GM23338 (cell line): ENCODE measurements at regions not wholly inside any gene's neighbourhood (a gene's known extent, or its start where the extent isn't known, plus 50 kb on each side); places are given as distances from the start of the nearest gene placed in this dataset.

Experiments
- ATAC-seq: fragments of 200-7000 bp; cut with Tn5 transposase; 3 replicates; pipeline ENCODE4 v1.9.1; 2020
- DNase-seq: peaks from one replicate; pipeline ENCODE4 v3.0.0-alpha.2; 2015; ENCODE audit warnings: low spot score
- H2AFZ ChIP-seq: fragments of 200-600 bp; sonication (generic); 2 replicates; pipeline ENCODE4 v1.8.0; 2016; ENCODE audit warnings: antibody characterized with exemption, mild to moderate bottlenecking, moderate library complexity
- H3F3A ChIP-seq: fragments of 200-600 bp; sonication (generic); replicated peaks from 2 replicates; pipeline ENCODE4 v1.8.0; 2017; ENCODE audit warnings: antibody characterized with exemption, mixed run types, low read depth
- H3K27ac ChIP-seq: fragments of 200-600 bp; sonication (generic); 2 replicates; pipeline ENCODE4 v1.6.1; 2016; ENCODE audit warnings: low read depth
- H3K27me3 ChIP-seq: fragments of 200-600 bp; sonication (generic); 2 replicates; pipeline ENCODE4 v1.8.0; 2016; ENCODE audit warnings: mild to moderate bottlenecking, mixed run types, moderate library complexity; ENCODE audit not compliant: insufficient read depth
- H3K36me3 ChIP-seq: fragments of 200-600 bp; sonication (generic); 2 replicates; pipeline ENCODE4 v1.8.0; 2016; ENCODE audit warnings: mild to moderate bottlenecking; ENCODE audit not compliant: insufficient read depth
- H3K4me1 ChIP-seq: fragments of 200-600 bp; sonication (generic); 2 replicates; pipeline ENCODE4 v1.8.0; 2016; ENCODE audit warnings: mild to moderate bottlenecking, moderate library complexity; ENCODE audit not compliant: insufficient read depth
- H3K4me2 ChIP-seq: fragments of 200-600 bp; sonication (generic); 2 replicates; pipeline ENCODE4 v1.7.1; 2017; ENCODE audit warnings: mixed run types
- H3K4me3 ChIP-seq: fragments of 200-600 bp; sonication (generic); 2 replicates; pipeline ENCODE4 v1.6.1; 2016; ENCODE audit warnings: mixed run types
- H3K79me2 ChIP-seq: fragments of 200-600 bp; sonication (generic); replicated peaks from 2 replicates; pipeline ENCODE4 v1.8.0; 2017; ENCODE audit warnings: mild to moderate bottlenecking; ENCODE audit not compliant: insufficient read depth
- H3K9me2 ChIP-seq: fragments of 200-600 bp; sonication (generic); 2 replicates; pipeline ENCODE4 v1.8.0; 2017; ENCODE audit not compliant: insufficient read depth
- H4K20me1 ChIP-seq: fragments of 200-600 bp; sonication (generic); replicated peaks from 2 replicates; pipeline ENCODE4 v1.8.0; 2017; ENCODE audit warnings: mild to moderate bottlenecking; ENCODE audit not compliant: insufficient read depth
- H3K27ac Mint-ChIP-seq: 2 replicates; pipeline ENCODE4 v1.8.0; 2020; ENCODE audit warnings: inconsistent platforms, mild to moderate bottlenecking, moderate library complexity, mixed read lengths
- H3K27me3 Mint-ChIP-seq: 3 replicates; pipeline ENCODE4 v1.8.0; 2022; ENCODE audit warnings: low read depth, mild to moderate bottlenecking, moderate library complexity, mixed read lengths, inconsistent platforms; ENCODE audit not compliant: insufficient read depth, poor library complexity
- H3K36me3 Mint-ChIP-seq: 3 replicates; pipeline ENCODE4 v1.8.0; 2021; ENCODE audit warnings: low read depth, mild to moderate bottlenecking, inconsistent platforms, moderate library complexity, mixed read lengths
- H3K4me1 Mint-ChIP-seq: 3 replicates; pipeline ENCODE4 v1.8.0; 2020; ENCODE audit warnings: mild to moderate bottlenecking, inconsistent platforms, mixed read lengths
- H3K4me3 Mint-ChIP-seq: 3 replicates; pipeline ENCODE4 v1.8.0; 2021; ENCODE audit warnings: moderate library complexity, mild to moderate bottlenecking, inconsistent platforms, mixed read lengths
- H3K9me3 Mint-ChIP-seq: 3 replicates; pipeline ENCODE4 v1.8.0; 2020; ENCODE audit warnings: moderate library complexity, mild to moderate bottlenecking, inconsistent platforms, mixed read lengths
- CREB1 ChIP-seq: fragments of 250-450 bp; sonication (Bioruptor Pico); IDR thresholded peaks from 2 replicates; pipeline ENCODE4 v1.5.0; 2020; ENCODE audit warnings: low read depth, mild to moderate bottlenecking, moderate library complexity
- ETS1 ChIP-seq: IDR thresholded peaks from 2 replicates; pipeline ENCODE4 v1.6.1; 2016; ENCODE audit warnings: antibody characterized with exemption
- EZH2 ChIP-seq: fragments of 200-600 bp; sonication (generic); IDR thresholded peaks from one replicate; pipeline ENCODE4 v1.8.0; 2017; ENCODE audit warnings: antibody characterized with exemption, mild to moderate bottlenecking, low read depth; ENCODE audit not compliant: unreplicated experiment
- EZH2phosphoT487 ChIP-seq: fragments of 200-600 bp; sonication (generic); IDR thresholded peaks from one replicate; pipeline ENCODE4 v1.8.1; 2018; ENCODE audit warnings: antibody characterized with exemption; ENCODE audit not compliant: unreplicated experiment
- JUNB ChIP-seq: IDR thresholded peaks from one replicate; pipeline ENCODE4 v1.6.1; 2016; ENCODE audit warnings: antibody characterized with exemption; ENCODE audit not compliant: unreplicated experiment
- REST ChIP-seq: IDR thresholded peaks from one replicate; pipeline ENCODE4 v1.6.1; 2018; ENCODE audit warnings: antibody characterized with exemption; ENCODE audit not compliant: unreplicated experiment
- STAT1 ChIP-seq: IDR thresholded peaks from one replicate; pipeline ENCODE4 v1.6.1; 2016; ENCODE audit warnings: antibody characterized with exemption; ENCODE audit not compliant: unreplicated experiment
- ZNF331 ChIP-seq: fragments of 250-450 bp; sonication (Bioruptor Pico); IDR thresholded peaks from 2 replicates; pipeline ENCODE4 v1.5.0; 2020; ENCODE audit warnings: low read depth, mild to moderate bottlenecking, moderate library complexity
- ZNF462 ChIP-seq: fragments of 250-450 bp; sonication (Bioruptor Pico); IDR thresholded peaks from 2 replicates; pipeline ENCODE4 v1.5.0; 2020; ENCODE audit warnings: mild to moderate bottlenecking, moderate library complexity

DNA sequence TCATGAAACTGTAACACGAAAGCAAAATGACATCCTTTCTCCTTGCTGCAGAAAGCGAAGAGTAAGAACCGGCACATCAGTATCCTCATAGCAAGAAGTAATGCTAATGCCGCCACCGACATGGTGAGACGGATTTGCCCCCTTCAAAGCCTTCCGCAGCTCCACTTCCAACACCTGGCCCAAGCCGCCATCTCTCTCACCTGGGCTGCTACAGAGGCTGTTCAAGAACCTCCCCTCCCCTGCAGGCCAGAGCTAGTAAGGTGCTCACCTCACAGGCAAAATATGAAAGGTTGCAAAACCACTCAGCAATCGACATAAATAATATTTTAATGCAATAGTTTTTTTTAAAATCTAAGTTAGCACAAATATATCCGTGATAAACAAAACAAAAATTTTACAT, 123.9 kb upstream of the FRMD4A start (continued):
- no peak for TF ChIP-seq ZNF462 (CRISPR knock-in tag)
- TF ChIP-seq EZH2 = no peak
- TF ChIP-seq ZNF331 (CRISPR knock-in tag) = no peak
- TF ChIP-seq JUNB = no peak

GRCh38 chr10:14454206-14454605, 123.5 kb upstream of the FRMD4A start:
- no peaks in the 10 kb centered on the region for H3K4me1 ChIP-seq
- H3F3A ChIP-seq = peaks cover 5% of the 10 kb centered on the region; the same call in 1 of the 2 replicates
- Mint-ChIP-seq H3K4me1 (no peaks in the 10 kb centered on the region; the same call in 2 of the 3 replicates), H3K4me3 (no peak overlapping the region), H3K9me3 (peaks cover 19% of the 10 kb centered on the region), H3K36me3 (peaks cover 7% of the 10 kb centered on the region; the same call in 2 of the 3 replicates), H3K27ac (no peak overlapping the region), H3K27me3 (peaks cover 5% of the 10 kb centered on the region)
- no peaks in the 10 kb centered on the region for H4K20me1 ChIP-seq
- H3K79me2 ChIP-seq = no peaks in the 10 kb centered on the region
- DNase-seq = no peak
- ATAC-seq = no peak
- H3K27me3 ChIP-seq = no peaks in the 10 kb centered on the region
- H3K9me2 ChIP-seq = 0 out of 2 replicates have a peak, but pooled peaks cover 3% of the 10 kb centered on the region
- no peak overlapping the region for H3K27ac ChIP-seq
- H3K36me3 ChIP-seq = no peaks in the 10 kb centered on the region
- H3K4me3 ChIP-seq = no peak overlapping the region
- no peak overlapping the region for H3K4me2 ChIP-seq
- no peak overlapping the region for H2AFZ ChIP-seq
- no peak for TF ChIP-seq REST
- no peak for TF ChIP-seq ETS1
- no peak for TF ChIP-seq ZNF331 (CRISPR knock-in tag)
- no peak for TF ChIP-seq EZH2phosphoT487
- no peak for TF ChIP-seq STAT1
- no peak for TF ChIP-seq EZH2
- no peak for TF ChIP-seq CREB1 (CRISPR knock-in tag)
- TF ChIP-seq JUNB = no peak
